GM18868 (cell line): ENCODE measurements at regions not wholly inside any gene's neighbourhood (a gene's known extent, or its start where the extent isn't known, plus 50 kb on each side); places are given as distances from the start of the nearest gene placed in this dataset.
A peak's percentile ranks its signal among the peaks of the same experiment; 100 is the strongest.

Experiments
- ATAC-seq: cut with Tn5 transposase; IDR thresholded peaks from one replicate; pipeline ENCODE4 v1.9.1; 2021; ENCODE audit warnings: mild to moderate bottlenecking, moderate library complexity; ENCODE audit not compliant: unreplicated experiment

GRCh38 chr4:115292320-115293092 is 179.1 kb upstream of the NDST4 start:
- no peak for ATAC-seq

- ATAC-seq: no peak
These were observed 174.0 kb upstream of the NDST4 start for GRCh38 chr4:115287426-115287825.

- ATAC-seq: peak; percentile 47
These were observed 165.9 kb upstream of the NDST4 start for GRCh38 chr4:115279330-115279729.

GRCh38 chr4:115278830-115279229 is 165.4 kb upstream of the NDST4 start:
- no peak for ATAC-seq

- no peak for ATAC-seq
These were observed 162.2 kb upstream of the NDST4 start for GRCh38 chr4:115275615-115276014.

GRCh38 chr4:115274545-115274944 is 161.1 kb upstream of the NDST4 start:
- ATAC-seq: peak; percentile 69

- peak; percentile 31 for ATAC-seq
These were observed 159.2 kb upstream of the NDST4 start for GRCh38 chr4:115272594-115272993.

- no peak for ATAC-seq
These were observed 158.8 kb upstream of the NDST4 start for GRCh38 chr4:115272185-115272584.

- no peak for ATAC-seq
These were observed 146.8 kb upstream of the NDST4 start for GRCh38 chr4:115260195-115260594.

GRCh38 chr4:115259642-115260041 is 146.2 kb upstream of the NDST4 start:
- no peak for ATAC-seq

GRCh38 chr4:115249808-115250207 is 136.4 kb upstream of the NDST4 start:
- no peak for ATAC-seq

- ATAC-seq: peak; percentile 74
These were observed 121.1 kb upstream of the NDST4 start for GRCh38 chr4:115234405-115235093.

GRCh38 chr4:115233600-115233999 is 120.2 kb upstream of the NDST4 start:
- no peak for ATAC-seq

GRCh38 chr4:115229873-115230272 is 116.5 kb upstream of the NDST4 start:
- no peak for ATAC-seq

- ATAC-seq: no peak
These were observed 115.4 kb upstream of the NDST4 start for GRCh38 chr4:115228851-115229250.

- no peak for ATAC-seq
These were observed 108.6 kb upstream of the NDST4 start for GRCh38 chr4:115222061-115222460.

- no peak for ATAC-seq
These were observed 106.4 kb upstream of the NDST4 start for GRCh38 chr4:115219862-115220261.

GRCh38 chr4:115219315-115219860 is 106.0 kb upstream of the NDST4 start:
- ATAC-seq: no peak

GRCh38 chr4:115215935-115216334 is 102.5 kb upstream of the NDST4 start:
- no peak for ATAC-seq

- ATAC-seq: no peak
These were observed 100.3 kb upstream of the NDST4 start for GRCh38 chr4:115213716-115214115.

- no peak for ATAC-seq
These were observed 87.6 kb upstream of the NDST4 start for GRCh38 chr4:115201042-115201330.
